GM12865 (cell line): ENCODE measurements at regions not wholly inside any gene's neighbourhood (a gene's known extent, or its start where the extent isn't known, plus 50 kb on each side); places are given as distances from the start of the nearest gene placed in this dataset.

ENCODE experiments used
- DNase-seq: peaks from one replicate; pipeline ENCODE4 v3.0.0; 2010; ENCODE audit warnings: low read depth
- H3K4me3 ChIP-seq: 2 replicates; pipeline ENCODE4 v1.5.1; 2011; ENCODE audit warnings: mild to moderate bottlenecking, low read depth, low read length, control low read depth
- TF ChIP-seq, protein P1 (sequence below): IDR thresholded peaks from 2 replicates; pipeline ENCODE4 v1.5.1; 2011; ENCODE audit warnings: low read length, control low read depth, low read depth, inconsistent platforms; ENCODE audit not compliant: insufficient read depth; ENCODE audit errors: missing control alignments

DNA sequence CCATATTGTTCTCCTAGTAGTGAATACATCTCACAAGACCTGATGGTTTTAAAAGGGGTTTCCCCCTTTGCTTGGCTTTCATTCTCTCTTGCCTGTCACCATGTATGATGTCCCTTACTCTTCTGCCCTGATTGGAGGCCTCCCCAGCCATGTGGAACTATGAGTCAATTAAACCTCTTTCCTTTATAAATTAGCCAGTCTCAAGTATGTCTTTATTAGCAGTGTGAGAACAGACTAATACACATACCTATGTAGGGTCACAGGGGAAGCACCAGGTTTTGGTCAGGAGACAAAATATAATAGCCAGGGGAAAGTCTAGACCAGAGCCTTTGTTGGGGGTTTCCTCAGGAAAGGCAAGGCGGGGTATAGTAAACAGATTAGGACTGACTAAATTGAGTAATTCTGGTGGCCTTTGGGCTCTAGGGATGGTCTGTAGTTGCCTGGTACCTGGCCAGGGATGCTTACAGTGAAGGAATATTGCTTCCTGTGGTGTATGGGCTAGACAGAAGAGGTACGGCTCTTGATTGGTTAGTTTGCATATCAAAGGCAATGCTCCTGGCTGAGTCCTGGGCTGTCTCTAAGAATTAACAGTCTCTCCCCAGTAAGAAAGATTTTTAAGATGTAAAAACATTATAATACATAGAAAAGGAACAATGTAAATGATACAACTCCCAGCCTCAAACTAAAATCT, 254.5 kb downstream of the ELAVL2 start:
- DNase-seq: no peak

DNA sequence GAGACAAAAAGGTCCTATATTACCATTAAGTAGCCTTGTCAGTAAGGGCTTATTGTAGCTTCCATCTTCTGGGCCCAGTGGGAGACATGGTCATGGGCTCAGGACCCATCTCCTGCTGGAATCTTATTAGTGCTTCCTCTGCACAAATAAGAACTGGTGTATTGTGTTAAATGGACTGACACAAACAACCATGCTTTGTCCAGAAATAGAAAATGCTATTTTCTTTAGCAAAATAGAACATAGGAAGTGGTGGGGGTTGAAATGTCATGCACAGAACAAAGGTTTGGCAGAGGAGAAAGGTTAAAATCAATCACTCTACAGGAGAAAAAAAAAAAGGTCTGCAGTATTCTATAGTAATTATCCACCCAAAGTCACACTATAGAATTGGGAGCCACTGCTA, 252.2 kb downstream of the ELAVL2 start:
- TF ChIP-seq, protein P1, sequence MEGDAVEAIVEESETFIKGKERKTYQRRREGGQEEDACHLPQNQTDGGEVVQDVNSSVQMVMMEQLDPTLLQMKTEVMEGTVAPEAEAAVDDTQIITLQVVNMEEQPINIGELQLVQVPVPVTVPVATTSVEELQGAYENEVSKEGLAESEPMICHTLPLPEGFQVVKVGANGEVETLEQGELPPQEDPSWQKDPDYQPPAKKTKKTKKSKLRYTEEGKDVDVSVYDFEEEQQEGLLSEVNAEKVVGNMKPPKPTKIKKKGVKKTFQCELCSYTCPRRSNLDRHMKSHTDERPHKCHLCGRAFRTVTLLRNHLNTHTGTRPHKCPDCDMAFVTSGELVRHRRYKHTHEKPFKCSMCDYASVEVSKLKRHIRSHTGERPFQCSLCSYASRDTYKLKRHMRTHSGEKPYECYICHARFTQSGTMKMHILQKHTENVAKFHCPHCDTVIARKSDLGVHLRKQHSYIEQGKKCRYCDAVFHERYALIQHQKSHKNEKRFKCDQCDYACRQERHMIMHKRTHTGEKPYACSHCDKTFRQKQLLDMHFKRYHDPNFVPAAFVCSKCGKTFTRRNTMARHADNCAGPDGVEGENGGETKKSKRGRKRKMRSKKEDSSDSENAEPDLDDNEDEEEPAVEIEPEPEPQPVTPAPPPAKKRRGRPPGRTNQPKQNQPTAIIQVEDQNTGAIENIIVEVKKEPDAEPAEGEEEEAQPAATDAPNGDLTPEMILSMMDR: no peak
- no peak for DNase-seq
- no peak overlapping the region for H3K4me3 ChIP-seq

More for the DNA sequence above, 254.5 kb downstream of the ELAVL2 start:
- TF ChIP-seq, protein P1: no peak
- H3K4me3 ChIP-seq: no peak overlapping the region

DNA sequence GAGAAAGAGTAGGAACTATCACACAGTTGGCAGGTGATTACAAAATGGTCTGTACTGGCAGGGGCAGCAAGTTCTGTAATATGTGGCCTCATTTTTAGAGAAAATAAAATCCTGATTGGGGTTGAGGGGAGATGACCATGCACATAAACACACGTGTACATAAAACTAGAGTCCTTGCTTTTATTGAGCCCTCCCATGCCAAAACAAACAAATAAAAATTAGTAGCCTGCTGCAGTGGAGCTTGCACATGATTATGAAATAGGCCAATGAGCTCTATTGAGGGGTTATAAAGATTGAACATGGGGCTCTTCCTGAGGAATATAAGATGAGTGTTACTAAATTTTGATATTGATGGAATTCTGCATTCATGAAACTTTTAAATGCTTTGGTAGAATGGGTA, 248.4 kb downstream of the ELAVL2 start:
- TF ChIP-seq, protein P1: no peak
- DNase-seq: no peak
- H3K4me3 ChIP-seq: no peak overlapping the region

DNA sequence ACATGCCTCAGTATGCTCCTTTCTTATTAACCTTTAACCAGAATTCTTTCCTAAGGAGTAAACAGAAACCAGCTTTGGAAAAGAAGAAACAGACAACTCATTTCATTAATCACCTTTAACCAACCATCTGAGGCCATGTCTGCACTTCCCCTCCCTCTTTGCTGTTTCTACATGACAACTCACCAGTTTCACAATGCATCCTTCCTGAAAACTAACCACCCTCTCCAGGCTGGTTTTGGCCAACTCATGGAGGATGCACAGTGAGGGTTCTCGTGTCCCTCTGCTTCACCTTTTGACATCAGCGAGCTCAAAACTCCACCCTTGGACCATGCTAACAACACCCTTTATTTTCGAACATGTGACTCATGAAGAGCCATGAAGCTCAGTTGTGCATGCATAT, 244.1 kb downstream of the ELAVL2 start:
- TF ChIP-seq, protein P1: no peak
- no peak for DNase-seq
- H3K4me3 ChIP-seq: no peak overlapping the region

DNA sequence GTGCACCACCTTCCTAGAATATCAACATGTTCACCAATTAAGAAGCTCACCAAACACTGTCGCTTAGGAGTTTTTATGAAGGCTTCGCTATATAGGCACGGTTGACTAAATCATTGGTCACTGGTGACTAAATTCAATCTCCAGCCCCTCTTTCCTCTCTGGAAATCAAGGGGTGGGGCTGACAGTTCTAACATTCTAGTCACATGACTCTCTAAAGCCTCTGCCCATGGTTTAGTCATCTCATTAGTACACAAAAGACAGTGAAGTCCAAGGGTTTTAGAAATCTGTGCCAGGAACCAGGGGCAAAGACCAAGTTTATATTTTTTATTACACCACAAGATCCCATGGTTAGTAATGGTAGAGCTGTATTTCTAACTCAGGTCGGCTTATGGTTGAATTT, 243.2 kb downstream of the ELAVL2 start:
- H3K4me3 ChIP-seq: no peak overlapping the region
- TF ChIP-seq, protein P1: no peak
- no peak for DNase-seq

DNA sequence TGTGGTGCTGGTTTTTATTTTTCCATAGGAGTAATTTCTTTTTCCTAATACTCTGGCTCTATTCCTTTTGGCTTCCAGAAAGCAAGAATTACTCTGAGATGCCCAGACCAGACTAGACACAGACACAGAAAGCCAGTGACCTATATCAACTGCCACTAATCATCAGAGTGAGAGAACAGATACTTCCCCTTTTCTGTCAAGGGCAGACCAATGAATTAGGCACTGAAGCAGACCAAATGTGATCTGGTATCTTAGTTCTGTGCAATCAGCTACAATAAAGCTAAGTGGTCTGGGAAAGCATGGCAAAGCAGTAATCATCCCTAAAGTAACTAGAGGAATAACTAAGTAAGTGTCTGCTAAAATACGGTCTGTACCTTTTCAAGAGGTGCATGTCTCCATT, 239.1 kb downstream of the ELAVL2 start:
- TF ChIP-seq, protein P1: no peak
- no peak for DNase-seq
- no peak overlapping the region for H3K4me3 ChIP-seq

DNA sequence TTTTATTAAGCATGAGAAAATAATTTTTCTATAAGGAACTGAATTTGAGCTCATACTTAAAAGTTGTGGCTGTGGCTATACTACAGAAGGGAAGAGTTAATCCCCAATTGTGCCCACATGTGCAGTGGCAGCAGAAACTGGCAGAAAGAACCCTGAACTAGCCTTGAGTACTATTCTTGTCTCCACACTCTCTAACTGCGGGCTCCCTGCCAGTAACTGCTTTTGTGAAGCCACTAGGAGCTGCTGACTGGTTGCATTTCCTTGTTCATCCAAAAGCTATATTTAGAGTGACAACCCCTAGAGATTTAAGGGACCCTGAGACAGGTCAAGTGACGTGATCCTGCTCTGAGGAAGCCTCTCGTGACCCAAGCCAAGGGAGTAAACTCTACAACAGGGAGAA, 238.6 kb downstream of the ELAVL2 start:
- H3K4me3 ChIP-seq: no peak overlapping the region
- no peak for DNase-seq

More for the DNA sequence above, 238.6 kb downstream of the ELAVL2 start:
- TF ChIP-seq, protein P1: no peak
